GM12872 (cell line): ENCODE measurements at regions not wholly inside any gene's neighbourhood (a gene's known extent, or its start where the extent isn't known, plus 50 kb on each side); places are given as distances from the start of the nearest gene placed in this dataset.

ENCODE experiments used
- CTCF ChIP-seq: IDR thresholded peaks from 3 replicates; pipeline ENCODE4 v1.5.1; 2011; ENCODE audit warnings: low read depth, mild to moderate bottlenecking, low read length, moderate library complexity; ENCODE audit not compliant: insufficient read depth

DNA sequence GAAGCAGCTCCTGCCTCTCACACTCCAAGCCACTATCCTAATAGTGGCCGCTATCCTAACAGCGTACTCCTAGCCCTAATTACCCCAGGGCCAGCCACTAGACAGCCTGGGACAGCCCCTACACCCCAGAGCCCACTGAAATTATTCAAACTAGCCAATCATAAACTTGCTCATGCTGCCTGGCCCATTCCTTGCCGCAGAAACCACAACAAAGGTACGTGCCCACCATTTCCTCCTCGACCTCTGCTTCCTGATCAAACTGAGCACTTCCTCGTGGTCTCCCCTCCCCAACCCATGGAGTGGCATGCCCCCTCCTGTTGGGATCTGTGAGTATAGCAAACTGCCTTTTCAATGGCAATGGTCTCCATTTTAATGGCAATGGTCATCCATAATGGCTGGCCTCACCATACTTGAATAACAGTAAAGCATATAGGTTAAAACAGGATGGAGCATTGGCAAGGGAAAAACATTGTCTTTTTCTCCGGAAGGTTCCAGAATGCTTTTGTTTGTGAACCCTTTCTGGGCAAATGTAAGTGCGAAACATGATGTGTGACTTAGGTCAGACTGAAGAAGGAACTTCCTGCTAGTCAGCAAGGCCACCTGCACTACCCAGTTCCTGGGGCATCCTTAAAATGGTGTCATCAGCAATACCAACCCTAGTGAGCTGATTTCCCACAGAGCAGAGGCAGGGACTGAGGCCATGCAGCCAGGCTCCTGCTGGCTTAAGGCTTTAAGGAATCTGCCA, 107.1 kb upstream of the ATP6AP2 start:
- TF ChIP-seq CTCF: no peak

DNA sequence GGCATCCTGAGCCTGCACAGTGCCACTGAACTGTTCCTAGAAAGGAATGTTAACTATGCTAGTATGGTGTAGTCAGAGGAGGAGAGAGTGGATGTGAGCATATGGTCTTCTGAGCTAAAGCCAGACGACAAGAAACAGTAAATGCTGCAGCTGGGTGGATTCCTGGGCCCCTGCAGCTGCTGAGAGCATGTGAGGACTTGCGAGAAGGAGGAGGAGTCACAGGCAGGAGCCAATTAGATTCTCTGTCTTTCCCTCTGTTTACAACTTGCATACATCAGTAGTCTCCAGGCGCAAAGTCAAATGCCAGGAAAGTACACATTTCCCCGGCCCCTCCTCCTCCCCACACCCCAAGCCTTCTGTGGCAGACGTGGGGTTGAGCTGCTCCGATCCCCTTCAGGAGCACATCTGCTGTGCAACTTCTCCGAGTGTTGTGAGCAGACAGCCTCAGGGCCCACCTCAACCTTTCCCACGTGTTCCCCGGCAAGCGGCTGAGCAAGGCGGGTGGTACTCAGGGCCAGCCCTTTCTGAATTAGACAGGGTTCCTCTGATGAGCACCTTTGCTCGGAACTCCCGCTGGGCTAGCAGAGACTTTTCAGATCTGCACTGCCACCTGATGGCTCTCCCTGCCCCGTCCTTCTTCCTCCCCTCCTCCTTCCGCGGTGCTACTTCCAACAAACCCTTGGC, 108.7 kb upstream of the ATP6AP2 start:
- peak; percentile 31; the same call in 1 of the 3 replicates for TF ChIP-seq CTCF

DNA sequence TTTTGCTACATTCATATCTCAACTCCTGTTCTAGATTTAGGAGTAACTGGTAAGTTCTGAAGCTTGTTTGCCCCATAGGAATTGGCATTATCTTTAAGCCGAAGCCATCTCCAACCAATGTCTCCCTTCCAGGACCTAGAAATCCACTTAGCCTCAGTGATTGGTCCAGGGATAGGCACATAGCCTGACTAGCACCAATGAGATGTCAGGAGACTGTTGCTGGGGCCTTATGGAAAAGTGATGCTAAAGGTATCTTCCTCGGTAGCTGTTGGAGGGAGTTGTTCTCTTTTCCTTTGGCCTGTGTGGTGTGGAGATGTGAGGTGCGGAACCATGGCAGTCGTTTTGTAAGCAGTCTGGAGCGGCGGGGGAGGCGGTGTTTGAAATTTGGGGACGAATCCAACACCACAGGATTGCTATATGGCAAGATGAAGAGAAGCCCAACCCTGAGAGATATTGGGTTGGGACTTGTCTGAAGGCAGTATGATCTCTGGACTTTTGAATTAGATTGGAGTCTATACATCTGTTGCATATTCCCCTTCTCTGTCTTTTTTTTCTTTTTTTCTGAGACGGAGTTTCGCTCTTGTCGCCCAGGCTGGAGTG, 109.8 kb upstream of the ATP6AP2 start:
- TF ChIP-seq CTCF: no peak

GRCh38 chrX:40469316-40469715, 111.5 kb upstream of the ATP6AP2 start:
- no peak for TF ChIP-seq CTCF

GRCh38 chrX:40468033-40468846, 112.5 kb upstream of the ATP6AP2 start:
- TF ChIP-seq CTCF: peak; percentile 55

DNA sequence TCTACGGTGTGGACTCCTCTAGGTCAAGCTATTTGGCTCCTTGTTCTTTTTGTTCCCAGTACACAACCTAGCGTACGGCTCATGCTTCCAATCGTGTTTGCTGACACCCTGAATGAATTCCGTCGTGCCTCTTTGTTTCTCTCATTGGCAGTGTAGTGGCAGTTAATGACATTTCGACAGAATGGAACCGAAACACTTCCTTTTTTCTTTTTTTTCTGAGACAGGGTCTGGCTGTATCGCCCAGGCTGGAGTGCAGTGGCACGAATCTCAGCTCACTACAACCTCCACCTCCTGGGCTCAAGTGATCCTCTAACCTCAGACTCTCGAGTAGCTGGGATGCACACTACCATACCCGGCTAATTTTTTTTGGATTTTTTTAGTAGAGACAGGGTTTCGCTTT, 113.3 kb upstream of the ATP6AP2 start:
- no peak for TF ChIP-seq CTCF
